GM23338 (cell line): ENCODE measurements at regions not wholly inside any gene's neighbourhood (a gene's known extent, or its start where the extent isn't known, plus 50 kb on each side); places are given as distances from the start of the nearest gene placed in this dataset.
A peak's percentile ranks its signal among the peaks of the same experiment; 100 is the strongest.

Experiments used
- ATAC-seq: fragments of 200-7000 bp; cut with Tn5 transposase; 3 replicates; pipeline ENCODE4 v1.9.1; 2020
- DNase-seq: peaks from one replicate; pipeline ENCODE4 v3.0.0-alpha.2; 2015; ENCODE audit warnings: low spot score
- H2AFZ ChIP-seq: fragments of 200-600 bp; sonication (generic); 2 replicates; pipeline ENCODE4 v1.8.0; 2016; ENCODE audit warnings: antibody characterized with exemption, mild to moderate bottlenecking, moderate library complexity
- H3F3A ChIP-seq: fragments of 200-600 bp; sonication (generic); replicated peaks from 2 replicates; pipeline ENCODE4 v1.8.0; 2017; ENCODE audit warnings: antibody characterized with exemption, mixed run types, low read depth
- H3K27ac ChIP-seq: fragments of 200-600 bp; sonication (generic); 2 replicates; pipeline ENCODE4 v1.6.1; 2016; ENCODE audit warnings: low read depth
- H3K27me3 ChIP-seq: fragments of 200-600 bp; sonication (generic); 2 replicates; pipeline ENCODE4 v1.8.0; 2016; ENCODE audit warnings: mild to moderate bottlenecking, mixed run types, moderate library complexity; ENCODE audit not compliant: insufficient read depth
- H3K36me3 ChIP-seq: fragments of 200-600 bp; sonication (generic); 2 replicates; pipeline ENCODE4 v1.8.0; 2016; ENCODE audit warnings: mild to moderate bottlenecking; ENCODE audit not compliant: insufficient read depth
- H3K4me1 ChIP-seq: fragments of 200-600 bp; sonication (generic); 2 replicates; pipeline ENCODE4 v1.8.0; 2016; ENCODE audit warnings: mild to moderate bottlenecking, moderate library complexity; ENCODE audit not compliant: insufficient read depth
- H3K4me2 ChIP-seq: fragments of 200-600 bp; sonication (generic); 2 replicates; pipeline ENCODE4 v1.7.1; 2017; ENCODE audit warnings: mixed run types
- H3K4me3 ChIP-seq: fragments of 200-600 bp; sonication (generic); 2 replicates; pipeline ENCODE4 v1.6.1; 2016; ENCODE audit warnings: mixed run types
- H3K79me2 ChIP-seq: fragments of 200-600 bp; sonication (generic); replicated peaks from 2 replicates; pipeline ENCODE4 v1.8.0; 2017; ENCODE audit warnings: mild to moderate bottlenecking; ENCODE audit not compliant: insufficient read depth
- H3K9me2 ChIP-seq: fragments of 200-600 bp; sonication (generic); 2 replicates; pipeline ENCODE4 v1.8.0; 2017; ENCODE audit not compliant: insufficient read depth
- H4K20me1 ChIP-seq: fragments of 200-600 bp; sonication (generic); replicated peaks from 2 replicates; pipeline ENCODE4 v1.8.0; 2017; ENCODE audit warnings: mild to moderate bottlenecking; ENCODE audit not compliant: insufficient read depth
- H3K27ac Mint-ChIP-seq: 2 replicates; pipeline ENCODE4 v1.8.0; 2020; ENCODE audit warnings: inconsistent platforms, mild to moderate bottlenecking, moderate library complexity, mixed read lengths
- H3K27me3 Mint-ChIP-seq: 3 replicates; pipeline ENCODE4 v1.8.0; 2022; ENCODE audit warnings: low read depth, mild to moderate bottlenecking, moderate library complexity, mixed read lengths, inconsistent platforms; ENCODE audit not compliant: insufficient read depth, poor library complexity
- H3K36me3 Mint-ChIP-seq: 3 replicates; pipeline ENCODE4 v1.8.0; 2021; ENCODE audit warnings: low read depth, mild to moderate bottlenecking, inconsistent platforms, moderate library complexity, mixed read lengths
- H3K4me1 Mint-ChIP-seq: 3 replicates; pipeline ENCODE4 v1.8.0; 2020; ENCODE audit warnings: mild to moderate bottlenecking, inconsistent platforms, mixed read lengths
- H3K4me3 Mint-ChIP-seq: 3 replicates; pipeline ENCODE4 v1.8.0; 2021; ENCODE audit warnings: moderate library complexity, mild to moderate bottlenecking, inconsistent platforms, mixed read lengths
- H3K9me3 Mint-ChIP-seq: 3 replicates; pipeline ENCODE4 v1.8.0; 2020; ENCODE audit warnings: moderate library complexity, mild to moderate bottlenecking, inconsistent platforms, mixed read lengths
- CREB1 ChIP-seq: fragments of 250-450 bp; sonication (Bioruptor Pico); IDR thresholded peaks from 2 replicates; pipeline ENCODE4 v1.5.0; 2020; ENCODE audit warnings: low read depth, mild to moderate bottlenecking, moderate library complexity
- ETS1 ChIP-seq: IDR thresholded peaks from 2 replicates; pipeline ENCODE4 v1.6.1; 2016; ENCODE audit warnings: antibody characterized with exemption
- EZH2 ChIP-seq: fragments of 200-600 bp; sonication (generic); IDR thresholded peaks from one replicate; pipeline ENCODE4 v1.8.0; 2017; ENCODE audit warnings: antibody characterized with exemption, mild to moderate bottlenecking, low read depth; ENCODE audit not compliant: unreplicated experiment
- EZH2phosphoT487 ChIP-seq: fragments of 200-600 bp; sonication (generic); IDR thresholded peaks from one replicate; pipeline ENCODE4 v1.8.1; 2018; ENCODE audit warnings: antibody characterized with exemption; ENCODE audit not compliant: unreplicated experiment
- JUNB ChIP-seq: IDR thresholded peaks from one replicate; pipeline ENCODE4 v1.6.1; 2016; ENCODE audit warnings: antibody characterized with exemption; ENCODE audit not compliant: unreplicated experiment
- NANOG ChIP-seq: IDR thresholded peaks from 2 replicates; pipeline ENCODE4 v1.6.1; 2016; ENCODE audit warnings: antibody characterized with exemption, borderline replicate concordance
- POLR2AphosphoS5 ChIP-seq: IDR thresholded peaks from 2 replicates; pipeline ENCODE4 v1.6.1; 2016; ENCODE audit warnings: antibody characterized with exemption, low read depth
- REST ChIP-seq: IDR thresholded peaks from one replicate; pipeline ENCODE4 v1.6.1; 2018; ENCODE audit warnings: antibody characterized with exemption; ENCODE audit not compliant: unreplicated experiment
- ZNF331 ChIP-seq: fragments of 250-450 bp; sonication (Bioruptor Pico); IDR thresholded peaks from 2 replicates; pipeline ENCODE4 v1.5.0; 2020; ENCODE audit warnings: low read depth, mild to moderate bottlenecking, moderate library complexity

GRCh38 chr7:130917669-130918128, 183.7 kb upstream of the KLF14 start (continued):
- TF ChIP-seq ZNF331 (CRISPR knock-in tag), result no peak
- no peak for TF ChIP-seq JUNB
- no peak for TF ChIP-seq EZH2
- no peak for TF ChIP-seq POLR2AphosphoS5
- TF ChIP-seq NANOG, result no peak

GRCh38 chr7:130918129-130919052, 184.4 kb upstream of the KLF14 start:
- Histone ChIP-seq H3K9me2 (no peaks in the 10 kb centered on the region), H3F3A (no peaks in the 10 kb centered on the region), H4K20me1 (no peaks in the 10 kb centered on the region), H2AFZ (no peak overlapping the region), H3K4me2 (no peak overlapping the region), H3K4me3 (no peak overlapping the region), H3K36me3 (no peaks in the 10 kb centered on the region), H3K79me2 (no peaks in the 10 kb centered on the region), H3K4me1 (peaks cover 28% of the 10 kb centered on the region), H3K27me3 (no peaks in the 10 kb centered on the region), H3K27ac (no peak overlapping the region)
- Mint-ChIP-seq H3K27me3 (peaks cover 11% of the 10 kb centered on the region), H3K36me3 (no peaks in the 10 kb centered on the region), H3K4me3 (no peak overlapping the region), H3K9me3 (no peaks in the 10 kb centered on the region), H3K27ac (peak overlapping the region; percentile 6; the same call in 1 of the 2 replicates), H3K4me1 (peaks cover 58% of the 10 kb centered on the region)
- DNase-seq (no peak), ATAC-seq (no peak)
- TF ChIP-seq CREB1 (CRISPR knock-in tag) (no peak), REST (no peak), ZNF331 (CRISPR knock-in tag) (no peak)

- no peak overlapping the region for H3K27ac Mint-ChIP-seq
- no peaks in the 10 kb centered on the region for H3K9me3 Mint-ChIP-seq
- ATAC-seq (no peak), DNase-seq (no peak)
- no peak overlapping the region for H3K4me3 Mint-ChIP-seq
- Histone ChIP-seq H3F3A (no peaks in the 10 kb centered on the region), H2AFZ (no peak overlapping the region), H3K9me2 (no peaks in the 10 kb centered on the region), H3K4me2 (no peak overlapping the region), H3K4me1 (peaks cover 17% of the 10 kb centered on the region), H3K79me2 (no peaks in the 10 kb centered on the region), H3K36me3 (no peaks in the 10 kb centered on the region), H3K27me3 (no peaks in the 10 kb centered on the region), H3K27ac (no peak overlapping the region), H4K20me1 (no peaks in the 10 kb centered on the region), H3K4me3 (no peak overlapping the region)
- no peaks in the 10 kb centered on the region for H3K36me3 Mint-ChIP-seq
- peaks cover 8% of the 10 kb centered on the region for H3K27me3 Mint-ChIP-seq
- H3K4me1 Mint-ChIP-seq, result peaks cover 47% of the 10 kb centered on the region
- TF ChIP-seq JUNB (no peak), ZNF331 (CRISPR knock-in tag) (no peak), CREB1 (CRISPR knock-in tag) (no peak), EZH2 (no peak), ETS1 (no peak), POLR2AphosphoS5 (no peak), EZH2phosphoT487 (no peak)
Measured at GRCh38 chr7:130919316-130920103, 185.5 kb upstream of the KLF14 start.
